GM19324 (cell line): ENCODE measurements at regions not wholly inside any gene's neighbourhood (a gene's known extent, or its start where the extent isn't known, plus 50 kb on each side); places are given as distances from the start of the nearest gene placed in this dataset.
"Not testable (repeated sequence)": the region's sequence is repeated elsewhere in the genome, so short reads cannot be mapped to it uniquely, and the experiment has no call there.

ENCODE experiments used
- ATAC-seq: cut with Tn5 transposase; IDR thresholded peaks from one replicate; pipeline ENCODE4 v1.9.1; 2021; ENCODE audit warnings: mild to moderate bottlenecking, moderate library complexity; ENCODE audit not compliant: unreplicated experiment, low FRiP score

- ATAC-seq: no peak
These were observed 85.5 kb downstream of the PRR15 start for GRCh38 chr7:29649028-29649716.

GRCh38 chr7:29649876-29650275 lies 86.2 kb downstream of the PRR15 start:
- no peak for ATAC-seq

GRCh38 chr7:29651477-29651876 lies 87.8 kb downstream of the PRR15 start:
- no peak for ATAC-seq

- no peak for ATAC-seq
These were observed 88.9 kb downstream of the PRR15 start for GRCh38 chr7:29652556-29652955.

GRCh38 chr7:29654340-29654739 lies 90.7 kb downstream of the PRR15 start:
- not testable (repeated sequence) for ATAC-seq

GRCh38 chr7:29657288-29657687 lies 93.7 kb downstream of the PRR15 start:
- ATAC-seq: no peak

GRCh38 chr7:29657856-29658255 lies 94.2 kb downstream of the PRR15 start:
- no peak for ATAC-seq

GRCh38 chr7:29659213-29659612 lies 95.6 kb downstream of the PRR15 start:
- not testable (repeated sequence) for ATAC-seq

- not testable (repeated sequence) for ATAC-seq
These were observed 99.3 kb downstream of the PRR15 start for GRCh38 chr7:29662899-29663298.

GRCh38 chr7:29664999-29665398 lies 101.4 kb downstream of the PRR15 start:
- ATAC-seq: not testable (repeated sequence)

GRCh38 chr7:29667096-29667669 lies 103.5 kb downstream of the PRR15 start:
- not testable (repeated sequence) for ATAC-seq

- ATAC-seq: not testable (repeated sequence)
These were observed 107.7 kb downstream of the PRR15 start for GRCh38 chr7:29671286-29671685.

- not testable (repeated sequence) for ATAC-seq
These were observed 110.0 kb downstream of the PRR15 start for GRCh38 chr7:29673635-29674034.

- ATAC-seq: not testable (repeated sequence)
These were observed 111.0 kb downstream of the PRR15 start for GRCh38 chr7:29674626-29675025.

GRCh38 chr7:29677254-29677653 lies 113.6 kb downstream of the PRR15 start:
- not testable (repeated sequence) for ATAC-seq

- not testable (repeated sequence) for ATAC-seq
These were observed 116.3 kb downstream of the PRR15 start for GRCh38 chr7:29679963-29680362.

- ATAC-seq: not testable (repeated sequence)
These were observed 117.0 kb downstream of the PRR15 start for GRCh38 chr7:29680601-29681000.

GRCh38 chr7:29684151-29684786 lies 120.6 kb downstream of the PRR15 start:
- peak; percentile 8 for ATAC-seq

GRCh38 chr7:29684787-29685650 lies 121.3 kb upstream of the WIPF3 start:
- peak; percentile 87 for ATAC-seq

- ATAC-seq: not testable (repeated sequence)
These were observed 120.5 kb upstream of the WIPF3 start for GRCh38 chr7:29685651-29686271.
